ENCODE measurements at regions not wholly inside any gene's neighbourhood (a gene's known extent, or its start where the extent isn't known, plus 50 kb on each side); places are given as distances from the start of the nearest gene placed in this dataset.

DNA sequence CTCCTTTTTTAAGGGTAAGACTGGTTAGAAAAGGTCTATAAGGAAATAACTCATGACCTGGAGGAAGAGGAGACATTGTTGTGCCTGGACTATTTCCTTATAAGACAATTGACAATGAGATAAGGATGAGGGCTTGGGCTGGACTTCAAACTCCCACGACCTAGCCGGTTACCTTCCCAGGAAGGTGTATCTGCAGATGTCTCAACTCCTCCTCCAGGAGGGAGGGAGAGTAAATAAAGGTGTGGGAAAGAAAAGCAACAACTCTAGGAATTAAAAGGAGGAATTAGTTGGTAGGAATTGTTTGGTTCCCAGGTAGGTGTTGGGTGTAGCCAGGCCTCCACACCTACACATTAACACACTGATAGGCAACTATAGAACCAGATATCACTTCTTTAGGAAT, 97.8 kb upstream of the TBL1XR1 start:
- no peak for TF ChIP-seq POLR2A (IDR thresholded peaks at IDR 0.05; ENCODE audit: extremely low read depth, insufficient read length)
- no peak for TF ChIP-seq CTCF (IDR thresholded peaks at IDR 0.05; ENCODE audit: low read depth, low read length)
